T47D (cell line): ENCODE measurements at regions not wholly inside any gene's neighbourhood (a gene's known extent, or its start where the extent isn't known, plus 50 kb on each side); places are given as distances from the start of the nearest gene placed in this dataset.

ENCODE experiments used
- DNase-seq, 2 experiments: peaks; one replicate each; pipeline versions ENCODE4 v3.0.0 to v3.0.0-alpha.2; 2011 to 2012; ENCODE audit warnings: low read depth in 1 of 2, low spot score in 1 of 2
- JUND ChIP-seq: IDR thresholded peaks from 2 replicates; pipeline ENCODE4 v1.6.1; 2012; ENCODE audit warnings: low read depth
- in situ Hi-C: cut with HindIII; loops from 2 replicates; pipeline ENCODE4 v1.10.0; 2016; ENCODE audit warnings: low sequenced_read_pairs, low pct_unique_long_range_greater_than_20kb

DNA sequence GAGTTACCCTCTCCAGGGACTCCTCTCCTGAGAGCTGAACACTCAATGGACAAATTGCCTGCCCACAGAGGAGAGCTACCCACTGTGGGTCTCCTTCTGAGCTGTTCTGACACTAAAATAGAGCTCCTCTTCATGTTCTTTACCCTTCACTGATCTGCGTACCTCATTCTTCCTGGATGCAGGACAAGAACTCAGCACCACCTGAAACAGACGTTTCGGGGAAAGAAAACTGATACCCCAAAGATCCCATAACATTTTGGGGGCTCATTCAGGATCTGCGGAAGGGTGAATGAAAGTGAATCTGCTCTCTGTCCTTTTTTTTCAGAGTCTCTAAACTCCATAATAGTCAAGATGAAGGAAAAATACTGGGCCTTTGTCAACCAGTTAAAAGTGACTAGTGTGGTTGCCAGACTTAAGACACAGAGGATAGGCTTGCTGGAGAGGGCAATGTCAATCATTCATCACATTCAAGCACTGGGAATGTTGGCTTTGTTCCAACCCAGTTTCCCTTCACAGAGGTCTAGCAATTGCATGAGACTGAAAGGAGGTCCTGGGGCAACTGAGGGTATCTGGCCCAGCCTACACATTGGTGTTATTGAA lies 136.7 kb upstream of the SLITRK6 start:
- in situ Hi-C loops = no loop called here
- no peak for TF ChIP-seq JUND
- DNase-seq = peak in 1 of 2 experiments; percentile 6

- DNase-seq = no peak
- no peak for TF ChIP-seq JUND
- in situ Hi-C loops = no loop called here
Measured at GRCh38 chr13:85930108-85930507, 130.9 kb upstream of the SLITRK6 start.

- in situ Hi-C loops = no loop called here
- DNase-seq = no peak
Measured at GRCh38 chr13:85910962-85911361, 111.7 kb upstream of the SLITRK6 start.

DNA sequence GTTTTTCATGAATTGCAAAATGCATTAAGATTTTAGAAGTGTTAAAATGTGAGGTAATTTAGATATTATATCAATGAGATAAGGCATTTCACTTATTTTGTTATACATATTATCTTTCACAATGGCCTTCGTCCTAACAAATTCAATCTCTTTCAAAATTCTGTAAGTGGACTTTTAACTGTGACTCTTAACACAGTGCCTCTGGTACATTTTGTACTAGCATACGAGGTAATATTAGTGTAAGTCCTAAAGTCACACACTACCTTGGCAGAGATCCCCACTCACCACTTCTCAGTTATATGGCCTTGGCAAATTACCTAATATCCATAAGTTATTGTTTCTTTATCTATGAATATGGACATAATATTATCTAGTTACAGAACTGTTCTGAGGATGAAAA lies 101.3 kb upstream of the SLITRK6 start:
- TF ChIP-seq JUND = no peak
- in situ Hi-C loops = no loop called here
- no peak for DNase-seq

More at GRCh38 chr13:85910962-85911361, 111.7 kb upstream of the SLITRK6 start:
- TF ChIP-seq JUND = no peak

DNA sequence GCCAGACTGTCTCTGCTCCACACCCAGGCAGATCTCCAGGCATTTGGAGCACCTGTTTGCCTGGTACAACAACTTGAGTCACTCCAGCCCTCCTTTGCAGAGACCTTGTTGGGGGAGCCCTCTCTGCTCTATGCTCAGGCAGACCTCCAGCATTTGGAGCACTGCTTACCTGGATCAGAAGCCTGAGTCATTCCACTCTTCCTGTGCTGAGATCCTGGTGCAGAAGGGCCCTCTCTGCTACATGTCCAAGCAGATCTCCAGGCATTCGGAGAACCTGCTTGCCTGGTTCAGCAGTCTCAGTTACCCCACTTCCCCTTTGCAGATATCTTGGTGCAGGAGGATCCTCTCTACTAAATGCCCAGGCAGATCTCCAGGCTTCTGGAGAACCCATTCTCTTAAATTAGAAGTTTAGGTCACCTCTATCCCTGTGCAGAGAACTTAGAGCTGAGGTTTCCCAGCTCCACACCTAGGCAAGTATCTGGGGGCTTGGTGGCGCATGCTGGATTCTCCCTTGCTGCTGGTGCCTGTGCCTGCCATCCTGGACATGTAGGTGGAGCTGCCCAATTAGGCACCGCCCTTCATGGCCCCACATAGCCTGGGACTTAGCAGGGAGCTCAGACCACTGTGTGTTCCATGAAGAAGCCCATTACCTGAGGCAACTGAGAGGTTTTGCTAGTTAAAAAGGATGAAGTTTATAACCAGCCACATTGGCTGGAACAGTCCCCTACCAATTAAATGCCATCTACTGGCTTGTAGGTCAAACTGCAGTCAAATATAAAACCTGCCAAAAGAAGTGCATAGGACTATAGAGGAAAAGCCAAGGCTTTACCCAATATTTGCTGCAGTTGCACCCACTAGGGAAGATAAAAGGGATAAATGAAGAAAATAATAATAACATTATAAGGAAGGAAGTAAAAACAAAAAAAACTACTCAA lies 97.6 kb upstream of the SLITRK6 start:
- DNase-seq = no peak
- in situ Hi-C loops = no loop called here

GRCh38 chr13:85887406-85887805 lies 88.2 kb upstream of the SLITRK6 start:
- in situ Hi-C loops = no loop called here
- no peak for TF ChIP-seq JUND
- DNase-seq = no peak

More for the DNA sequence above, 97.6 kb upstream of the SLITRK6 start:
- no peak for TF ChIP-seq JUND

DNA sequence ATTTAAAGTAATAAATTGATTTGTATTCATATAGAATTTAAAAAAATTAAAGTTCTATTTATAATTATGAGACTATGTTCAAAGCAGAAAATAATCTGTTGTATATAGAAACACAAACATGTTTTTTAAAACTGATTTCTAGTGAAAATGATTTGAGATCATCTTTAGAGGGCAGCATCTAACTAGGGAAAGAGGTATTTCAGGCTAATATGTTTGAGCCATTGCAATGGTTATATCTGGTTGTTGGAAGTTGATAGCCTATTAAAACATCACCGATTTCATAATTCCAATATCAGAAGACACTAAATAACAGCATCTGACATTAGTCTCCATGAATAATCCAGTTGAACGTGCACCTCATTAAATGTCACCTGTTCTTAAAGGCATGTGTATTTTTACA lies 79.8 kb upstream of the SLITRK6 start:
- DNase-seq = peak in 1 of 2 experiments; percentile 7

DNA sequence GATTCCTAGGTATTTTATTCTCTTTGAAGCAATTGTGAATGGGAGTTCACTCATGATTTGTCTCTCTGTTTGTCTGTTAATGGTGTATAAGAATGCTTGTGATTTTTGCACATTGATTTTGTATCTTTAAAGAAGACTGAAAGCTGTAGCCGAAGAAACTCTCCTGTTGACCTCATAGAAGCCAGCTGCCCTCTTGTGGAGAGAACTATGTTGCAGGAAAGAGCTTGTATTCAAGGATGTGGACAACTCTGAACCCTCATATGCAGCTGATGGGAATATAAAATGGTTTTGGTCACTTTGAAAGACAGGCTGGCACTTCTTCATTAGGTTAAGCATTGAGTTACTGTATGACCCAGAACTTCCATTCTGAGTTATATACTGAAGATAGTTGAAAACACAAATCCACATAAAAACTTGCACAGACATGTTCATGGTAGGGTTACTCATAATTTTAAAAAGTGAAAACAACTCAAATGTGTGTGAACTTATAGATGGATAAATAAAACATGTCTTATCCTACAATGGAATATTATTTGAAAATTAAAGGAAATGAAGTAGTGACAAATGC lies 65.8 kb upstream of the SLITRK6 start:
- TF ChIP-seq JUND = no peak
- DNase-seq = peak in 1 of 2 experiments; percentile 67
- in situ Hi-C loops = no loop called here

More for the DNA sequence above, 79.8 kb upstream of the SLITRK6 start:
- TF ChIP-seq JUND = no peak
- in situ Hi-C loops = no loop called here

DNA sequence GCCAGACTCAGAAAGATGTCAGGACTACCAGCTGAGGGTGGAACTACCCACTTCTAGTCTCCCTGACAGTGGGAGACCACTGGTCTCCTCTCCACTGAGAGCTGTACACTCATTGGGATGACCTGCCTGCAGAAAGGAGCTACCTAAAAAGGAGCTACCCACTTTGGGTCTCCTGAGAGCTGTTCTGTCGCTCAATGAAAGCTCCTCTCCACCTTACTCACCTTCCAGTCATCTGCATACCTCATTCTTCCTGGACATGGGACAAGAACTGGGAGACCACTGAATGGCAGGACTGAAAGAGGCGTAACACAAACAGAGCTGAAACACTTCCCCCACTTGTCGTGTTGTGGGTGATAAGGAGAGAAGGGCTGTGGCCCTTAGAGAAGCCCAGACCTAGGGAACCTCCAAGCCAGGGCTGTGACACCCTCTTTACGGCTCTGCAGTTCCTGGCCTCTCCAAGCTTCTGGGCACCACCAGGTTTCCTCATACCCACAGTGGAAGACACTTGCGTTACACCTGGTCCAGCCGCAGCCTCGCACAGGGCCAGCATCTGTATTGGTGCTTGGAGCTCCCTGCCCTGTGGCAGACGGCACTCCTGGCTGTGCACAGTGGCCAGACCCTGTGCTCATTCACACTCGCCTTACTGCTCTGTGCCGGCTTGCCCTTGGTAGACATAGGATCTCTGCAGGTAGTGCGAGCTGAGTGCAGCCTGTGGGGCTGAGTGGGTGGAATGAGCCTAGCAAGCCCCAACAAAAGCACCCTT lies 54.9 kb upstream of the SLITRK6 start:
- peak in 1 of 2 experiments; percentile 1 for DNase-seq
- TF ChIP-seq JUND = no peak
- in situ Hi-C loops = no loop called here

GRCh38 chr13:85853161-85853894 lies 54.1 kb upstream of the SLITRK6 start:
- in situ Hi-C loops = no loop called here
- DNase-seq = no peak
- TF ChIP-seq JUND = no peak
